PFSK-1 (cell line): ENCODE measurements at regions not wholly inside any gene's neighbourhood (a gene's known extent, or its start where the extent isn't known, plus 50 kb on each side); places are given as distances from the start of the nearest gene placed in this dataset.

Source experiments
- POLR2AphosphoS5 ChIP-seq: IDR thresholded peaks from 2 replicates; pipeline ENCODE4 v1.6.1; 2012; ENCODE audit warnings: low read depth, mild to moderate bottlenecking, control low read depth, low read length, moderate library complexity
- REST ChIP-seq, 2 experiments: IDR thresholded peaks; 2 replicates each; pipeline versions ENCODE4 v1.6.1 to v1.8.0; 2011 to 2012; ENCODE audit warnings: low read depth in 2 of 2, low read length in 2 of 2, control low read depth in 1 of 2, inconsistent platforms in 1 of 2, mild to moderate bottlenecking in 1 of 2, moderate library complexity in 1 of 2; ENCODE audit not compliant: insufficient read depth in 1 of 2

- no peak for TF ChIP-seq REST (IDR thresholded peaks at IDR 0.05; ENCODE audit: insufficient read depth in 1 of 2, low read depth in 2 of 2, low read length in 2 of 2)
- no peak for TF ChIP-seq POLR2AphosphoS5
Observed at GRCh38 chr2:187617120-187617519, 62.9 kb upstream of the TFPI start.
